HepG2 (cell line): ENCODE measurements at regions not wholly inside any gene's neighbourhood (a gene's known extent, or its start where the extent isn't known, plus 50 kb on each side); places are given as distances from the start of the nearest gene placed in this dataset.

Experiments
- EHMT2 ChIP-seq: fragments of 200-600 bp; sonication (generic); IDR thresholded peaks from 2 replicates; pipeline ENCODE4 v1.7.0; 2017; ENCODE audit warnings: antibody characterized with exemption, low read depth, low read length, borderline replicate concordance
- GATAD1 ChIP-seq: IDR thresholded peaks from 2 replicates; pipeline ENCODE4 v1.6.1; 2016; ENCODE audit warnings: missing genetic modification reagents, missing compliant biosample characterization
- KLF16 ChIP-seq, 2 experiments: sonication (generic) in 1 of 2; formaldehyde crosslinking in 1 of 2; IDR thresholded peaks; 2 replicates each; pipeline versions ENCODE4 v1.6.1 to v1.8.0; 2016 to 2023; ENCODE audit warnings: missing genetic modification reagents in 2 of 2, missing compliant biosample characterization in 1 of 2
- SSRP1 ChIP-seq: IDR thresholded peaks from 2 replicates; pipeline ENCODE4 v1.6.1; 2016; ENCODE audit warnings: control low read depth
- TBP ChIP-seq: sonication (generic); formaldehyde crosslinking; IDR thresholded peaks from 2 replicates; pipeline ENCODE4 v1.5.0; 2020; ENCODE audit warnings: missing genetic modification reagents
- TCF7 ChIP-seq: sonication (generic); IDR thresholded peaks from 2 replicates; pipeline ENCODE4 v1.6.1; 2016; ENCODE audit warnings: antibody characterized with exemption, low read depth
- ZNF382 ChIP-seq: sonication (generic); formaldehyde crosslinking; IDR thresholded peaks from 2 replicates; pipeline ENCODE4 v1.5.0; 2020; ENCODE audit warnings: missing genetic modification reagents, mild to moderate bottlenecking, borderline replicate concordance
- ZNF780A ChIP-seq: sonication (generic); formaldehyde crosslinking; IDR thresholded peaks from 2 replicates; pipeline ENCODE4 v1.8.0; 2022; ENCODE audit warnings: mild to moderate bottlenecking, missing genetic modification reagents, moderate library complexity
- TF ChIP-seq, protein P1 (sequence below): sonication (generic); formaldehyde crosslinking; IDR thresholded peaks from 2 replicates; pipeline ENCODE4 v1.4.0; 2020; ENCODE audit warnings: missing genetic modification reagents, mild to moderate bottlenecking, borderline replicate concordance
- TF ChIP-seq, protein P2 (sequence below): sonication (generic); formaldehyde crosslinking; IDR thresholded peaks from 2 replicates; pipeline ENCODE4 v1.5.0; 2020; ENCODE audit warnings: missing genetic modification reagents
- TF ChIP-seq, protein P3 (sequence below): sonication (generic); formaldehyde crosslinking; IDR thresholded peaks from 2 replicates; pipeline ENCODE4 v1.5.0; 2020; ENCODE audit warnings: mild to moderate bottlenecking, missing genetic modification reagents, borderline replicate concordance

DNA sequence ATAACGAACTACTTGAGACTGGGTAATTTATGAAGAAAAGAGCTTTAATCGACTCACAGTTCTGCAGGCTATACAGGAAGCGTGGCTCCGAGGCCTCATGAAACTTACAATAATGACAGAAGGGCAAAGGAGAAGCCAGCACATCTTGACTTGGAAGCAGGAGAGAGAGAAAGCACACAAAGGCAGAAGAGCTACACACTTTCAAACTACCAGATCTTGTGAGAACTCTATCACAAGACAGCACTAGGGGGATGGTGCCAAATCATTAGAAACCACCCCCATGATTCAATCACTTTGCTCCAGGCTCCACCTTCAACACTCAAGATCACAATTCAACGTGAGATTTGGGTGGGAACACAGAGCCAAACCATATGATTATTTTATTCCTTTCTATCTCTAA is 655.9 kb upstream of the SYT4 start (continued):
- TF ChIP-seq, protein P1, sequence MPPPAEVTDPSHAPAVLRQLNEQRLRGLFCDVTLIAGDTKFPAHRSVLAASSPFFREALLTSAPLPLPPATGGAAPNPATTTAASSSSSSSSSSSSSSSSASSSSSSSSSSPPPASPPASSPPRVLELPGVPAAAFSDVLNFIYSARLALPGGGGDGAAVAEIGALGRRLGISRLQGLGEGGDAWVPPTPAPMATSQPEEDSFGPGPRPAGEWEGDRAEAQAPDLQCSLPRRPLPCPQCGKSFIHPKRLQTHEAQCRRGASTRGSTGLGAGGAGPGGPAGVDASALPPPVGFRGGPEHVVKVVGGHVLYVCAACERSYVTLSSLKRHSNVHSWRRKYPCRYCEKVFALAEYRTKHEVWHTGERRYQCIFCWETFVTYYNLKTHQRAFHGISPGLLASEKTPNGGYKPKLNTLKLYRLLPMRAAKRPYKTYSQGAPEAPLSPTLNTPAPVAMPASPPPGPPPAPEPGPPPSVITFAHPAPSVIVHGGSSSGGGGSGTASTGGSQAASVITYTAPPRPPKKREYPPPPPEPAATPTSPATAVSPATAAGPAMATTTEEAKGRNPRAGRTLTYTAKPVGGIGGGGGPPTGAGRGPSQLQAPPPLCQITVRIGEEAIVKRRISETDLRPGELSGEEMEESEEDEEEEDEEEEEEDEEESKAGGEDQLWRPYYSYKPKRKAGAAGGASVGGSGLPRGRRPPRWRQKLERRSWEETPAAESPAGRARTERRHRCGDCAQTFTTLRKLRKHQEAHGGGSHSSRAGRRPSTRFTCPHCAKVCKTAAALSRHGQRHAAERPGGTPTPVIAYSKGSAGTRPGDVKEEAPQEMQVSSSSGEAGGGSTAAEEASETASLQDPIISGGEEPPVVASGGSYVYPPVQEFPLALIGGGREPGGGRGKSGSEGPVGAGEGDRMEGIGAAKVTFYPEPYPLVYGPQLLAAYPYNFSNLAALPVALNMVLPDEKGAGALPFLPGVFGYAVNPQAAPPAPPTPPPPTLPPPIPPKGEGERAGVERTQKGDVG (CRISPR knock-in tag): no peak
- TF ChIP-seq, protein P2, sequence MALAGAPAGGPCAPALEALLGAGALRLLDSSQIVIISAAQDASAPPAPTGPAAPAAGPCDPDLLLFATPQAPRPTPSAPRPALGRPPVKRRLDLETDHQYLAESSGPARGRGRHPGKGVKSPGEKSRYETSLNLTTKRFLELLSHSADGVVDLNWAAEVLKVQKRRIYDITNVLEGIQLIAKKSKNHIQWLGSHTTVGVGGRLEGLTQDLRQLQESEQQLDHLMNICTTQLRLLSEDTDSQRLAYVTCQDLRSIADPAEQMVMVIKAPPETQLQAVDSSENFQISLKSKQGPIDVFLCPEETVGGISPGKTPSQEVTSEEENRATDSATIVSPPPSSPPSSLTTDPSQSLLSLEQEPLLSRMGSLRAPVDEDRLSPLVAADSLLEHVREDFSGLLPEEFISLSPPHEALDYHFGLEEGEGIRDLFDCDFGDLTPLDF: no peak
- TF ChIP-seq ZNF382 (CRISPR knock-in tag) (no peak), SSRP1 (no peak), TBP (CRISPR knock-in tag) (no peak), EHMT2 (no peak), ZNF780A (CRISPR knock-in tag) (no peak), TCF7 (no peak), KLF16 (CRISPR knock-in tag; IDR thresholded peaks at IDR 0.05) (no peak), GATAD1 (CRISPR knock-in tag) (no peak)
- TF ChIP-seq, protein P3, sequence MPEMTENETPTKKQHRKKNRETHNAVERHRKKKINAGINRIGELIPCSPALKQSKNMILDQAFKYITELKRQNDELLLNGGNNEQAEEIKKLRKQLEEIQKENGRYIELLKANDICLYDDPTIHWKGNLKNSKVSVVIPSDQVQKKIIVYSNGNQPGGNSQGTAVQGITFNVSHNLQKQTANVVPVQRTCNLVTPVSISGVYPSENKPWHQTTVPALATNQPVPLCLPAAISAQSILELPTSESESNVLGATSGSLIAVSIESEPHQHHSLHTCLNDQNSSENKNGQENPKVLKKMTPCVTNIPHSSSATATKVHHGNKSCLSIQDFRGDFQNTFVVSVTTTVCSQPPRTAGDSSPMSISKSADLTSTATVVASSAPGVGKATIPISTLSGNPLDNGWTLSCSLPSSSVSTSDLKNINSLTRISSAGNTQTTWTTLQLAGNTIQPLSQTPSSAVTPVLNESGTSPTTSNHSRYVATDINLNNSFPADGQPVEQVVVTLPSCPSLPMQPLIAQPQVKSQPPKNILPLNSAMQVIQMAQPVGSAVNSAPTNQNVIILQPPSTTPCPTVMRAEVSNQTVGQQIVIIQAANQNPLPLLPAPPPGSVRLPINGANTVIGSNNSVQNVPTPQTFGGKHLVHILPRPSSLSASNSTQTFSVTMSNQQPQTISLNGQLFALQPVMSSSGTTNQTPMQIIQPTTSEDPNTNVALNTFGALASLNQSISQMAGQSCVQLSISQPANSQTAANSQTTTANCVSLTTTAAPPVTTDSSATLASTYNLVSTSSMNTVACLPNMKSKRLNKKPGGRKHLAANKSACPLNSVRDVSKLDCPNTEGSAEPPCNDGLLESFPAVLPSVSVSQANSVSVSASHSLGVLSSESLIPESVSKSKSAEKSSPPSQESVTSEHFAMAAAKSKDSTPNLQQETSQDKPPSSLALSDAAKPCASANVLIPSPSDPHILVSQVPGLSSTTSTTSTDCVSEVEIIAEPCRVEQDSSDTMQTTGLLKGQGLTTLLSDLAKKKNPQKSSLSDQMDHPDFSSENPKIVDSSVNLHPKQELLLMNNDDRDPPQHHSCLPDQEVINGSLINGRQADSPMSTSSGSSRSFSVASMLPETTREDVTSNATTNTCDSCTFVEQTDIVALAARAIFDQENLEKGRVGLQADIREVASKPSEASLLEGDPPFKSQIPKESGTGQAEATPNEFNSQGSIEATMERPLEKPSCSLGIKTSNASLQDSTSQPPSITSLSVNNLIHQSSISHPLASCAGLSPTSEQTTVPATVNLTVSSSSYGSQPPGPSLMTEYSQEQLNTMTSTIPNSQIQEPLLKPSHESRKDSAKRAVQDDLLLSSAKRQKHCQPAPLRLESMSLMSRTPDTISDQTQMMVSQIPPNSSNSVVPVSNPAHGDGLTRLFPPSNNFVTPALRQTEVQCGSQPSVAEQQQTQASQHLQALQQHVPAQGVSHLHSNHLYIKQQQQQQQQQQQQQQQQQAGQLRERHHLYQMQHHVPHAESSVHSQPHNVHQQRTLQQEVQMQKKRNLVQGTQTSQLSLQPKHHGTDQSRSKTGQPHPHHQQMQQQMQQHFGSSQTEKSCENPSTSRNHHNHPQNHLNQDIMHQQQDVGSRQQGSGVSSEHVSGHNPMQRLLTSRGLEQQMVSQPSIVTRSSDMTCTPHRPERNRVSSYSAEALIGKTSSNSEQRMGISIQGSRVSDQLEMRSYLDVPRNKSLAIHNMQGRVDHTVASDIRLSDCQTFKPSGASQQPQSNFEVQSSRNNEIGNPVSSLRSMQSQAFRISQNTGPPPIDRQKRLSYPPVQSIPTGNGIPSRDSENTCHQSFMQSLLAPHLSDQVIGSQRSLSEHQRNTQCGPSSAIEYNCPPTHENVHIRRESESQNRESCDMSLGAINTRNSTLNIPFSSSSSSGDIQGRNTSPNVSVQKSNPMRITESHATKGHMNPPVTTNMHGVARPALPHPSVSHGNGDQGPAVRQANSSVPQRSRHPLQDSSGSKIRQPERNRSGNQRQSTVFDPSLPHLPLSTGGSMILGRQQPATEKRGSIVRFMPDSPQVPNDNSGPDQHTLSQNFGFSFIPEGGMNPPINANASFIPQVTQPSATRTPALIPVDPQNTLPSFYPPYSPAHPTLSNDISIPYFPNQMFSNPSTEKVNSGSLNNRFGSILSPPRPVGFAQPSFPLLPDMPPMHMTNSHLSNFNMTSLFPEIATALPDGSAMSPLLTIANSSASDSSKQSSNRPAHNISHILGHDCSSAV: no peak
